ENCODE measurements at regions not wholly inside any gene's neighbourhood (a gene's known extent, or its start where the extent isn't known, plus 50 kb on each side); places are given as distances from the start of the nearest gene placed in this dataset.
"Not testable (repeated sequence)": the region's sequence is repeated elsewhere in the genome, so short reads cannot be mapped to it uniquely, and the experiment has no call there.

GRCh38 chr2:145587922-145588321 is 1068.0 kb upstream of the ZEB2 start:
- DNase-seq, result no peak

- DNase-seq, result no peak
Observed at GRCh38 chr2:145584353-145584752, 1064.4 kb upstream of the ZEB2 start.

GRCh38 chr2:145573608-145574007 is 1053.7 kb upstream of the ZEB2 start:
- DNase-seq, result no peak

GRCh38 chr2:145572238-145572637 is 1052.3 kb upstream of the ZEB2 start:
- no peak for DNase-seq

- DNase-seq, result no peak
Observed at GRCh38 chr2:145569108-145569507, 1049.2 kb upstream of the ZEB2 start.

- no peak for DNase-seq
Observed at GRCh38 chr2:145563741-145564615, 1044.1 kb upstream of the ZEB2 start.

GRCh38 chr2:145561152-145561551 is 1041.2 kb upstream of the ZEB2 start:
- no peak for DNase-seq

- no peak for DNase-seq
Observed at GRCh38 chr2:145558617-145559350, 1038.9 kb upstream of the ZEB2 start.

GRCh38 chr2:145555360-145555759 is 1035.4 kb upstream of the ZEB2 start:
- no peak for DNase-seq

- no peak for DNase-seq
Observed at GRCh38 chr2:145551686-145552085, 1031.8 kb upstream of the ZEB2 start.

- DNase-seq, result no peak
Observed at GRCh38 chr2:145548479-145548878, 1028.6 kb upstream of the ZEB2 start.

GRCh38 chr2:145547620-145548019 is 1027.7 kb upstream of the ZEB2 start:
- no peak for DNase-seq

- peak; percentile 14 for DNase-seq
Observed at GRCh38 chr2:145546091-145546490, 1026.2 kb upstream of the ZEB2 start.

- no peak for DNase-seq
Observed at GRCh38 chr2:145543856-145544255, 1023.9 kb upstream of the ZEB2 start.

GRCh38 chr2:145543155-145543554 is 1023.2 kb upstream of the ZEB2 start:
- no peak for DNase-seq

- DNase-seq, result no peak
Observed at GRCh38 chr2:145541028-145541427, 1021.1 kb upstream of the ZEB2 start.

- DNase-seq, result no peak
Observed at GRCh38 chr2:145538661-145539350, 1018.9 kb upstream of the ZEB2 start.

- DNase-seq, result no peak
Observed at GRCh38 chr2:145530653-145531052, 1010.7 kb upstream of the ZEB2 start.

GRCh38 chr2:145524836-145525235 is 1004.9 kb upstream of the ZEB2 start:
- DNase-seq, result no peak

GRCh38 chr2:145524303-145524702 is 1004.4 kb upstream of the ZEB2 start:
- no peak for DNase-seq

GRCh38 chr2:145519254-145519653 is 999.3 kb upstream of the ZEB2 start:
- DNase-seq, result not testable (repeated sequence)

- no peak for DNase-seq
Observed at GRCh38 chr2:145511946-145512345, 992.0 kb upstream of the ZEB2 start.

GRCh38 chr2:145503511-145503910 is 983.6 kb upstream of the ZEB2 start:
- DNase-seq, result no peak

- DNase-seq, result no peak
Observed at GRCh38 chr2:145501920-145502319, 982.0 kb upstream of the ZEB2 start.

All from EL (cell line).